SU-DHL-6 (cell line): ENCODE measurements at regions not wholly inside any gene's neighbourhood (a gene's known extent, or its start where the extent isn't known, plus 50 kb on each side); places are given as distances from the start of the nearest gene placed in this dataset.

Source experiments
- CTCF ChIP-seq: fragments of 200-600 bp; sonication (generic); IDR thresholded peaks from one replicate; pipeline ENCODE4 v1.5.1; 2017; ENCODE audit warnings: antibody characterized with exemption, mild to moderate bottlenecking, low read length, moderate library complexity; ENCODE audit not compliant: insufficient read depth, poor library complexity, severe bottlenecking
- EZH2phosphoT487 ChIP-seq: fragments of 200-600 bp; sonication (generic), shearing (Covaris generic); conservative IDR thresholded peaks from 2 replicates; pipeline ENCODE4 v1.6.1; 2018; ENCODE audit warnings: mild to moderate bottlenecking, antibody characterized with exemption, low read length, moderate library complexity, mixed read lengths

- no peak for TF ChIP-seq CTCF
- TF ChIP-seq EZH2phosphoT487 = no peak
These were observed 137.0 kb upstream of the CCN2 start for GRCh38 chr6:132088150-132088549.
